Uterus (tissue), 2 donors: ENCODE measurements at regions not wholly inside any gene's neighbourhood (a gene's known extent, or its start where the extent isn't known, plus 50 kb on each side); places are given as distances from the start of the nearest gene placed in this dataset.

Experiments
- POLR2A ChIP-seq, 2 donors: fragments of 450-650 bp; IDR thresholded peaks; one replicate each; pipeline ENCODE4 v1.6.1; 2016; ENCODE audit warnings: antibody characterized with exemption in 2 of 2, mild to moderate bottlenecking in 1 of 2, moderate library complexity in 1 of 2
- TF ChIP-seq, protein P1 (sequence below), 4 experiments: fragments of 200-600 bp in 2 of 4; fragments of 450-650 bp in 2 of 4; sonication (generic) in 2 of 4; IDR thresholded peaks; one replicate each; pipeline ENCODE4 v1.5.1; 2016 to 2019; ENCODE audit warnings: antibody characterized with exemption in 4 of 4, mild to moderate bottlenecking in 2 of 4, moderate library complexity in 1 of 4

DNA sequence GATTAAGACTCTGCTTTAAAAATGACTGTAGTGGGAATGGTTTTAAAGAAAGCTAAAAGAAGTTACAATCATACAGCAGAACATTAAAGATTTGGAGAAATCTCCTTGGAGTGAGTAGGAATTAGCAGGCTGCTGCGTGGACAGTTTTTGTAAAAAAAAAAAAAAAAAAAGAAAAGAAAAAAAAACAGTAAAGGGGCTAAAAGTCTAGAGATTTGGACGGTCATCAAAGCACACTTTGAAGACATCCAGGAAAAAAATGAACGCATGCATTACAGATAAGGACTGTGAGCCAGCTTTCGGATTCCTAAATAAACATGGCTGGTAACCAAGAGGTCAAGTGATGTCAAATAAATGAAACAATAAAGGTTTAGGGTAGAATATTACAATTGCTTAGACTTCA lies 1700.6 kb downstream of the PCDH9 start:
- no peak for TF ChIP-seq POLR2A (IDR thresholded peaks at IDR 0.05)
- TF ChIP-seq, protein P1, sequence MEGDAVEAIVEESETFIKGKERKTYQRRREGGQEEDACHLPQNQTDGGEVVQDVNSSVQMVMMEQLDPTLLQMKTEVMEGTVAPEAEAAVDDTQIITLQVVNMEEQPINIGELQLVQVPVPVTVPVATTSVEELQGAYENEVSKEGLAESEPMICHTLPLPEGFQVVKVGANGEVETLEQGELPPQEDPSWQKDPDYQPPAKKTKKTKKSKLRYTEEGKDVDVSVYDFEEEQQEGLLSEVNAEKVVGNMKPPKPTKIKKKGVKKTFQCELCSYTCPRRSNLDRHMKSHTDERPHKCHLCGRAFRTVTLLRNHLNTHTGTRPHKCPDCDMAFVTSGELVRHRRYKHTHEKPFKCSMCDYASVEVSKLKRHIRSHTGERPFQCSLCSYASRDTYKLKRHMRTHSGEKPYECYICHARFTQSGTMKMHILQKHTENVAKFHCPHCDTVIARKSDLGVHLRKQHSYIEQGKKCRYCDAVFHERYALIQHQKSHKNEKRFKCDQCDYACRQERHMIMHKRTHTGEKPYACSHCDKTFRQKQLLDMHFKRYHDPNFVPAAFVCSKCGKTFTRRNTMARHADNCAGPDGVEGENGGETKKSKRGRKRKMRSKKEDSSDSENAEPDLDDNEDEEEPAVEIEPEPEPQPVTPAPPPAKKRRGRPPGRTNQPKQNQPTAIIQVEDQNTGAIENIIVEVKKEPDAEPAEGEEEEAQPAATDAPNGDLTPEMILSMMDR (IDR thresholded peaks at IDR 0.05): no peak
